ENCODE measurements at regions not wholly inside any gene's neighbourhood (a gene's known extent, or its start where the extent isn't known, plus 50 kb on each side); places are given as distances from the start of the nearest gene placed in this dataset.

GRCh38 chr1:2920421-2921015 is 100.7 kb upstream of the ACTRT2 start:
- H3K27me3 Mint-ChIP-seq = no peaks in the 10 kb centered on the region
- WGBS (ENCODE audit: insufficient coverage) = 87% methylated on average over 14 of the region's 14 CpGs
- TF ChIP-seq CTCF (IDR thresholded peaks at IDR 0.05) = no peak
- no peak for TF ChIP-seq EZH2 (IDR thresholded peaks at IDR 0.05; ENCODE audit: borderline replicate concordance, insufficient read depth, low read depth, low read length, poor library complexity, severe bottlenecking)
- intact Hi-C loops (cut with micrococcal nuclease) = no loop called here
- Histone ChIP-seq H3K4me2 (replicated peaks; ENCODE audit: low read depth, low read length, poor library complexity, severe bottlenecking) (no peak overlapping the region), H3K9me3 (ENCODE audit: control extremely low read depth in 1 of 3, control insufficient read depth in 2 of 3, insufficient read depth in 1 of 3, low read length in 2 of 3) (peaks cover 0 to 10% (median 0%) of the 10 kb centered on the region in 3 donors), H3K36me3 (replicated peaks in 1 of 2; ENCODE audit: control extremely low read depth in 1 of 2, control insufficient read depth in 1 of 2, extremely low read depth in 1 of 2, insufficient read depth in 2 of 2, low read length in 1 of 2) (no peaks in the 10 kb centered on the region), H3K9ac (ENCODE audit: low read length) (no peak overlapping the region), H3K79me2 (ENCODE audit: control insufficient read depth, insufficient read depth, low read length) (no peaks in the 10 kb centered on the region), H3K4me1 (ENCODE audit: control insufficient read depth in 2 of 2, insufficient read depth in 2 of 2, low read length in 2 of 2) (peaks cover 0 to 2% of the 10 kb centered on the region in 2 donors), H3K27me3 (replicated peaks in 1 of 4; ENCODE audit: control extremely low read depth in 1 of 4, control insufficient read depth in 3 of 4, insufficient read depth in 4 of 4, low read length in 3 of 4) (no peaks in the 10 kb centered on the region), H3K4me3 (ENCODE audit: control extremely low read depth in 1 of 5, extremely low read depth in 1 of 5, insufficient read depth in 1 of 5, low read depth in 2 of 5, low read length in 4 of 5) (no peak overlapping the region), H3K27ac (ENCODE audit: low read length in 2 of 2) (no peak overlapping the region), H4K20me1 (ENCODE audit: control insufficient read depth, insufficient read depth, low read length, poor library complexity, severe bottlenecking) (no peaks in the 10 kb centered on the region), H2AFZ (ENCODE audit: insufficient read depth, low read depth, low read length, poor library complexity, severe bottlenecking) (no peak overlapping the region)
- no peak overlapping the region for H3K4me3 Mint-ChIP-seq
- peaks cover 5% of the 10 kb centered on the region for H3K9me3 Mint-ChIP-seq (ENCODE audit: insufficient read depth)
- CTCF ChIA-PET = interaction anchor here (0.9 kb wide), 1 partner anchor 71 kb away, joined by 3 read pairs; no protein-coding TSS in a partner anchor
- no peak overlapping the region for H3K27ac Mint-ChIP-seq
- peaks cover 3% of the 10 kb centered on the region for H3K4me1 Mint-ChIP-seq
- DNase-seq = no peak
- POLR2A ChIA-PET = no interaction called here
- no peak for ATAC-seq (ENCODE audit: low read depth)

- ATAC-seq (ENCODE audit: low read depth) = peak; percentile 45
- no peaks in the 10 kb centered on the region for H3K27me3 ChIP-seq (replicated peaks in 1 of 4; ENCODE audit: control extremely low read depth in 1 of 4, control insufficient read depth in 3 of 4, insufficient read depth in 4 of 4, low read length in 3 of 4)
Measured at GRCh38 chr1:2921970-2922686, 99.1 kb upstream of the ACTRT2 start.

More at GRCh38 chr1:2921970-2922686, 99.1 kb upstream of the ACTRT2 start:
- ChIA-PET CTCF (interaction anchor here (1.2 to 1.4 kb wide), 2 partner anchors 507 to 509 kb away, joined by 4 to 10 read pairs; partner anchors contain the start of gene PEX10), POLR2A (no interaction called here)
- 73% methylated on average over 27 of the region's 27 CpGs for WGBS (ENCODE audit: insufficient coverage)
- intact Hi-C loops (cut with micrococcal nuclease) = no loop called here
- peak; percentile 64 for TF ChIP-seq CTCF (IDR thresholded peaks at IDR 0.05)
- TF ChIP-seq EZH2 (IDR thresholded peaks at IDR 0.05; ENCODE audit: borderline replicate concordance, insufficient read depth, low read depth, low read length, poor library complexity, severe bottlenecking) = no peak
- DNase-seq = peak; percentile 40
- Mint-ChIP-seq H3K4me3 (no peak overlapping the region), H3K9me3 (ENCODE audit: insufficient read depth) (no peaks in the 10 kb centered on the region), H3K27ac (no peak overlapping the region), H3K4me1 (peaks cover 3% of the 10 kb centered on the region), H3K27me3 (no peaks in the 10 kb centered on the region)
- H3K27ac ChIP-seq (ENCODE audit: low read length in 2 of 2) = no peak overlapping the region
- H3K9ac ChIP-seq (ENCODE audit: low read length) = no peak overlapping the region
- H3K9me3 ChIP-seq (ENCODE audit: control extremely low read depth in 1 of 3, control insufficient read depth in 2 of 3, insufficient read depth in 1 of 3, low read length in 2 of 3) = peaks cover 0 to 2% (median 0%) of the 10 kb centered on the region in 3 donors
- H3K79me2 ChIP-seq (ENCODE audit: control insufficient read depth, insufficient read depth, low read length) = no peaks in the 10 kb centered on the region
- H3K36me3 ChIP-seq (replicated peaks in 1 of 2; ENCODE audit: control extremely low read depth in 1 of 2, control insufficient read depth in 1 of 2, extremely low read depth in 1 of 2, insufficient read depth in 2 of 2, low read length in 1 of 2) = no peaks in the 10 kb centered on the region
- peaks cover 0 to 2% of the 10 kb centered on the region in 2 donors for H3K4me1 ChIP-seq (ENCODE audit: control insufficient read depth in 2 of 2, insufficient read depth in 2 of 2, low read length in 2 of 2)
- no peak overlapping the region for H3K4me2 ChIP-seq (replicated peaks; ENCODE audit: low read depth, low read length, poor library complexity, severe bottlenecking)
- H2AFZ ChIP-seq (ENCODE audit: insufficient read depth, low read depth, low read length, poor library complexity, severe bottlenecking) = no peak overlapping the region
- H3K4me3 ChIP-seq (ENCODE audit: control extremely low read depth in 1 of 5, extremely low read depth in 1 of 5, insufficient read depth in 1 of 5, low read depth in 2 of 5, low read length in 4 of 5) = no peak overlapping the region
- H4K20me1 ChIP-seq (ENCODE audit: control insufficient read depth, insufficient read depth, low read length, poor library complexity, severe bottlenecking) = no peaks in the 10 kb centered on the region
